ENCODE measurements at regions not wholly inside any gene's neighbourhood (a gene's known extent, or its start where the extent isn't known, plus 50 kb on each side); places are given as distances from the start of the nearest gene placed in this dataset.
A peak's percentile ranks its signal among the peaks of the same experiment; 100 is the strongest.

GRCh38 chr12:32949815-32950214 lies 53.2 kb upstream of the PKP2 start:
- Histone ChIP-seq H3K9me3 (no peaks in the 10 kb centered on the region), H3K27ac (no peak overlapping the region), H3K4me3 (no peak overlapping the region), H3K36me3 (no peaks in the 10 kb centered on the region), H3K27me3 (no peaks in the 10 kb centered on the region), H3K4me1 (no peaks in the 10 kb centered on the region)
- TF ChIP-seq POLR2A (IDR thresholded peaks at IDR 0.05): no peak
- TF ChIP-seq CTCF (IDR thresholded peaks at IDR 0.05): no peak
- TF ChIP-seq POLR2AphosphoS5 (IDR thresholded peaks at IDR 0.05): no peak
- intact Hi-C loops (cut with DNase I; ENCODE audit: low total_unique reads): no loop called here
- DNase-seq (ENCODE audit: low spot score in 2 of 2): no peak

GRCh38 chr12:32947206-32948067 lies 50.9 kb upstream of the PKP2 start:
- intact Hi-C loops (cut with DNase I; ENCODE audit: low total_unique reads): no loop called here
- TF ChIP-seq POLR2A (IDR thresholded peaks at IDR 0.05): no peak
- peak in 1 of 3 donors; percentile 20 for TF ChIP-seq CTCF (IDR thresholded peaks at IDR 0.05)
- TF ChIP-seq POLR2AphosphoS5 (IDR thresholded peaks at IDR 0.05): no peak
- Histone ChIP-seq H3K27ac (no peak overlapping the region), H3K36me3 (no peaks in the 10 kb centered on the region), H3K4me1 (no peaks in the 10 kb centered on the region), H3K9me3 (no peaks in the 10 kb centered on the region), H3K4me3 (no peak overlapping the region), H3K27me3 (no peaks in the 10 kb centered on the region)
- DNase-seq (ENCODE audit: low spot score in 2 of 2): no peak

GRCh38 chr12:32946504-32947131 lies 50.0 kb upstream of the PKP2 start:
- H3K9me3 ChIP-seq: no peaks in the 10 kb centered on the region
- H3K27ac ChIP-seq: no peak overlapping the region
- no peaks in the 10 kb centered on the region for H3K27me3 ChIP-seq
- no peak for TF ChIP-seq CTCF (IDR thresholded peaks at IDR 0.05)
- no peak for TF ChIP-seq POLR2A (IDR thresholded peaks at IDR 0.05)
- no peak for TF ChIP-seq POLR2AphosphoS5 (IDR thresholded peaks at IDR 0.05)
- H3K4me1 ChIP-seq: no peaks in the 10 kb centered on the region
- intact Hi-C loops (cut with DNase I; ENCODE audit: low total_unique reads): no loop called here
- H3K4me3 ChIP-seq: no peak overlapping the region
- H3K36me3 ChIP-seq: no peaks in the 10 kb centered on the region
- DNase-seq (ENCODE audit: low spot score in 2 of 2): no peak
